A673 (cell line): ENCODE measurements at regions not wholly inside any gene's neighbourhood (a gene's known extent, or its start where the extent isn't known, plus 50 kb on each side); places are given as distances from the start of the nearest gene placed in this dataset.

Experiments
- BruUV-seq: library from RNA; stranded (reverse); fragments of 400-500 nt; replicated peaks from 2 replicates; lab custom pipeline; 2021; lab: Mats Ljungman, UMichigan
- CTCF ChIA-PET: fragments of 300-600 bp; sonication (Branson Sonifier 250); formaldehyde crosslinking; loops from one replicate; lab custom pipeline; 2022; ENCODE audit warnings: antibody characterized with exemption; lab: Charles Lee
- POLR2A ChIA-PET: fragments of 300-600 bp; sonication (Branson Sonifier 250); formaldehyde crosslinking; loops from one replicate; lab custom pipeline; 2022; ENCODE audit warnings: antibody characterized with exemption; ENCODE audit not compliant: low non-redundant PET; lab: Charles Lee
- DNase-seq: peaks from one replicate; pipeline ENCODE4 v3.0.0-alpha.2; 2015; ENCODE audit warnings: low spot score
- H3K27ac ChIP-seq: fragments of 200-600 bp; sonication (generic); 2 replicates; pipeline ENCODE4 v1.5.1; 2016; ENCODE audit warnings: mixed run types, low read depth, mild to moderate bottlenecking, mixed read lengths, antibody characterized with exemption, low read length; ENCODE audit not compliant: poor library complexity, severe bottlenecking
- H3K27me3 ChIP-seq: fragments of 200-600 bp; sonication (generic); replicated peaks from 2 replicates; pipeline ENCODE4 v1.6.1; 2017; ENCODE audit warnings: mixed run types, low read depth, mild to moderate bottlenecking, mixed read lengths, antibody characterized with exemption, low read length; ENCODE audit not compliant: insufficient read depth, poor library complexity
- H3K36me3 ChIP-seq: fragments of 200-600 bp; sonication (generic); 2 replicates; pipeline ENCODE4 v1.6.1; 2016; ENCODE audit warnings: mixed run types, mild to moderate bottlenecking, mixed read lengths, antibody characterized with exemption, low read length; ENCODE audit not compliant: insufficient read depth, poor library complexity, severe bottlenecking
- H3K4me1 ChIP-seq: fragments of 200-600 bp; sonication (generic); 2 replicates; pipeline ENCODE4 v1.6.1; 2017; ENCODE audit warnings: mixed run types, mild to moderate bottlenecking, mixed read lengths, antibody characterized with exemption, low read length; ENCODE audit not compliant: insufficient read depth, poor library complexity, severe bottlenecking
- H3K4me3 ChIP-seq: fragments of 200-600 bp; sonication (generic); 2 replicates; pipeline ENCODE4 v1.5.1; 2016; ENCODE audit warnings: low read depth, mixed run types, mild to moderate bottlenecking, mixed read lengths, low read length; ENCODE audit not compliant: poor library complexity, severe bottlenecking
- H3K9me3 ChIP-seq: fragments of 200-600 bp; sonication (generic); 2 replicates; pipeline ENCODE4 v1.6.1; 2016; ENCODE audit warnings: mixed run types, low read depth, mild to moderate bottlenecking, mixed read lengths, antibody characterized with exemption, low read length; ENCODE audit not compliant: poor library complexity, severe bottlenecking
- EZH2 ChIP-seq: fragments of 200-600 bp; sonication (generic); IDR thresholded peaks from 2 replicates; pipeline ENCODE4 v1.6.1; 2017; ENCODE audit warnings: borderline replicate concordance, low read depth, mild to moderate bottlenecking, mixed read lengths, antibody characterized with exemption, low read length; ENCODE audit not compliant: poor library complexity, severe bottlenecking
- intact Hi-C: fragments of 100-400 bp; cut with micrococcal nuclease; formaldehyde crosslinking; loops from one replicate; pipeline ENCODE4 v1.10.0; 2022; ENCODE audit not compliant: unreplicated experiment
- TF ChIP-seq, protein P1 (sequence below): fragments of 300-800, 200-600 bp; sonication (generic); conservative IDR thresholded peaks from 2 replicates; pipeline ENCODE4 v1.5.1; 2017; ENCODE audit warnings: low read depth, mild to moderate bottlenecking, antibody characterized with exemption, low read length, moderate library complexity, mixed read lengths

DNA sequence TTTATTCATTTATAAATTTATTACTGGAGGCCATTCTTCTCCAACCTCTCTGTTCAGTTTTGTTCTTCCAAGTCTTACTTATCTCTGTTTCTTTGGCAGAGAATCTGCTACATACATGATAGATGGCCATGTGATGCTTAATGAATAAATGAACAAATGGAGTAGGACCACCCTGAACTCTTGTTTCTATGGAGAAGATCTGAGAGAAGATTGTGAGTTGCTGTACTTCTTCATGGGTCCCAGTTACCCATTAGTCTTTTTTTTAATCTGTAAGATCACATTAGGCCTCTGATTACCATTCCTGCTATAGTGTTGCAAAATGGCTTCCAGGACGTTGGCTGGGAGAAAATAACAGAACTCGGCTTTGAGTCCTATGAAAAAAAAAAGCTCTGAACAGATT is 191.9 kb upstream of the SYNPR start:
- BruUV-seq: no TSS peak
- Histone ChIP-seq H3K9me3 (no peaks in the 10 kb centered on the region), H3K4me3 (no peak overlapping the region), H3K27ac (no peak overlapping the region), H3K4me1 (no peaks in the 10 kb centered on the region), H3K27me3 (peaks cover 5% of the 10 kb centered on the region), H3K36me3 (no peaks in the 10 kb centered on the region)
- ChIA-PET CTCF (no interaction called here), POLR2A (no interaction called here)
- intact Hi-C loops: no loop called here
- TF ChIP-seq, protein P1, sequence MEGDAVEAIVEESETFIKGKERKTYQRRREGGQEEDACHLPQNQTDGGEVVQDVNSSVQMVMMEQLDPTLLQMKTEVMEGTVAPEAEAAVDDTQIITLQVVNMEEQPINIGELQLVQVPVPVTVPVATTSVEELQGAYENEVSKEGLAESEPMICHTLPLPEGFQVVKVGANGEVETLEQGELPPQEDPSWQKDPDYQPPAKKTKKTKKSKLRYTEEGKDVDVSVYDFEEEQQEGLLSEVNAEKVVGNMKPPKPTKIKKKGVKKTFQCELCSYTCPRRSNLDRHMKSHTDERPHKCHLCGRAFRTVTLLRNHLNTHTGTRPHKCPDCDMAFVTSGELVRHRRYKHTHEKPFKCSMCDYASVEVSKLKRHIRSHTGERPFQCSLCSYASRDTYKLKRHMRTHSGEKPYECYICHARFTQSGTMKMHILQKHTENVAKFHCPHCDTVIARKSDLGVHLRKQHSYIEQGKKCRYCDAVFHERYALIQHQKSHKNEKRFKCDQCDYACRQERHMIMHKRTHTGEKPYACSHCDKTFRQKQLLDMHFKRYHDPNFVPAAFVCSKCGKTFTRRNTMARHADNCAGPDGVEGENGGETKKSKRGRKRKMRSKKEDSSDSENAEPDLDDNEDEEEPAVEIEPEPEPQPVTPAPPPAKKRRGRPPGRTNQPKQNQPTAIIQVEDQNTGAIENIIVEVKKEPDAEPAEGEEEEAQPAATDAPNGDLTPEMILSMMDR: no peak
- no peak for TF ChIP-seq EZH2
- DNase-seq: no peak

GRCh38 chr3:63089007-63089750 is 188.9 kb upstream of the SYNPR start:
- CTCF ChIA-PET: no interaction called here
- DNase-seq: no peak
- H3K36me3 ChIP-seq: no peaks in the 10 kb centered on the region
- no peak for TF ChIP-seq EZH2
- TF ChIP-seq, protein P1: no peak
- BruUV-seq: no TSS peak
- intact Hi-C loops: no loop called here
- no peak overlapping the region for H3K4me3 ChIP-seq
- POLR2A ChIA-PET: interaction anchor here (0.6 kb wide), 1 partner anchor 17 kb away, joined by 3 read pairs; no protein-coding TSS in a partner anchor
- H3K27me3 ChIP-seq: peaks cover 7% of the 10 kb centered on the region
- H3K4me1 ChIP-seq: no peaks in the 10 kb centered on the region
- no peaks in the 10 kb centered on the region for H3K9me3 ChIP-seq
- H3K27ac ChIP-seq: no peak overlapping the region

DNA sequence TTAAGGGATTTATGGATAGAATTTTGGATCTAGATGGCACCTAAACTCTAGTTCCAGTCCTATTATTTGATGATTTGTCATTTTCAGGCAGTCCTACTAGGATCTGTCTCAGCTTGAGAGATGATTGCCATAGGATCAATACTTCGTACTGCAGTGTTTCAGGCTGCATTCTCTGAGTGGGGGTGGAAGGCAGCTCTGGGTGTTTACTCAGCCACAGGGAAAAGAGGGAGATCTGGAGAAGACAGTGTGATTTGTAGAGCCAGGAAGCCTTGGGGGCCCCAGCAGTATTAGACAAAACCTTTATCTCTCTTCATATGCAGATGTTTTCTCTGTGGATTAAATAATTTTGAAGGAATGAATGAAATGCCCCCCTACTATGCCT is 188.4 kb upstream of the SYNPR start:
- CTCF ChIA-PET: no interaction called here

More for the DNA sequence above, 188.4 kb upstream of the SYNPR start:
- Histone ChIP-seq H3K4me3 (no peak overlapping the region), H3K4me1 (no peaks in the 10 kb centered on the region), H3K36me3 (no peaks in the 10 kb centered on the region), H3K9me3 (no peaks in the 10 kb centered on the region), H3K27me3 (peaks cover 7% of the 10 kb centered on the region), H3K27ac (no peak overlapping the region)
- no TSS peak for BruUV-seq
- TF ChIP-seq, protein P1: no peak
- TF ChIP-seq EZH2: no peak
- intact Hi-C loops: no loop called here
- POLR2A ChIA-PET: interaction anchor here (0.6 kb wide), 1 partner anchor 18 kb away, joined by 3 read pairs; no protein-coding TSS in a partner anchor
- no peak for DNase-seq
